Stimulated activated naive B cell treated with anti-CD40 and anti-IgM and Interleukin-4, amounts not matched to agents 10 μg/mL and 1 μg/mL and 100 μg/mL, for 72 hours (primary cell): ENCODE measurements at regions not wholly inside any gene's neighbourhood (a gene's known extent, or its start where the extent isn't known, plus 50 kb on each side); places are given as distances from the start of the nearest gene placed in this dataset.
A peak's percentile ranks its signal among the peaks of the same experiment; 100 is the strongest.

Source experiments
- ATAC-seq, 2 donors: fragments of 150-1000 bp; cut with Tn5 transposase; replicated peaks; 2 replicates each; pipeline ENCODE4 v1.10.0; 2021; ENCODE audit warnings: moderate library complexity in 1 of 2
- DNase-seq: peaks from one replicate; pipeline ENCODE4 v3.0.0; 2021
- H3K27ac Mint-ChIP-seq: one replicate; pipeline ENCODE4 v1.8.0; 2022; ENCODE audit warnings: mild to moderate bottlenecking, mixed read lengths
- H3K27me3 Mint-ChIP-seq, 2 donors: one replicate each; pipeline ENCODE4 v1.8.0; 2022; ENCODE audit warnings: mixed read lengths in 2 of 2
- H3K36me3 Mint-ChIP-seq, 2 donors: one replicate each; pipeline ENCODE4 v1.8.0; 2022; ENCODE audit warnings: mixed read lengths in 2 of 2, mild to moderate bottlenecking in 1 of 2
- H3K4me1 Mint-ChIP-seq, 2 donors: one replicate each; pipeline ENCODE4 v1.8.0; 2022; ENCODE audit warnings: mixed read lengths in 2 of 2, mild to moderate bottlenecking in 1 of 2
- H3K4me3 Mint-ChIP-seq, 2 donors: one replicate each; pipeline ENCODE4 v1.8.0; 2022; ENCODE audit warnings: mild to moderate bottlenecking in 2 of 2, mixed read lengths in 2 of 2, moderate library complexity in 1 of 2
- H3K9me3 Mint-ChIP-seq, 2 donors: one replicate each; pipeline ENCODE4 v1.8.0; 2022; ENCODE audit warnings: mixed read lengths in 2 of 2, mild to moderate bottlenecking in 1 of 2

- DNase-seq (no peak), ATAC-seq (no peak)
- H3K4me1 Mint-ChIP-seq, result no peaks in the 10 kb centered on the region
- no peaks in the 10 kb centered on the region for H3K36me3 Mint-ChIP-seq
- H3K27ac Mint-ChIP-seq, result no peak overlapping the region
- H3K4me3 Mint-ChIP-seq, result no peak overlapping the region
- H3K9me3 Mint-ChIP-seq, result peaks cover 1 to 10% of the 10 kb centered on the region in 2 donors
- H3K27me3 Mint-ChIP-seq, result no peaks in the 10 kb centered on the region
Observed at GRCh38 chr1:98205291-98206017, 284.6 kb upstream of the DPYD start.

- no peak overlapping the region for H3K27ac Mint-ChIP-seq
- no peak overlapping the region for H3K4me3 Mint-ChIP-seq
- H3K9me3 Mint-ChIP-seq, result peaks cover 1 to 10% of the 10 kb centered on the region in 2 donors
- H3K4me1 Mint-ChIP-seq, result no peaks in the 10 kb centered on the region
- DNase-seq, result no peak
- ATAC-seq, result no peak
- H3K36me3 Mint-ChIP-seq, result no peaks in the 10 kb centered on the region
- H3K27me3 Mint-ChIP-seq, result no peaks in the 10 kb centered on the region
Observed at GRCh38 chr1:98203466-98203865, 282.6 kb upstream of the DPYD start.

- H3K4me3 Mint-ChIP-seq, result no peak overlapping the region
- H3K9me3 Mint-ChIP-seq, result peaks cover 1 to 10% of the 10 kb centered on the region in 2 donors
- no peaks in the 10 kb centered on the region for H3K27me3 Mint-ChIP-seq
- no peak for ATAC-seq
- DNase-seq, result no peak
- no peak overlapping the region for H3K27ac Mint-ChIP-seq
- H3K36me3 Mint-ChIP-seq, result no peaks in the 10 kb centered on the region
- no peaks in the 10 kb centered on the region for H3K4me1 Mint-ChIP-seq
Observed at GRCh38 chr1:98201666-98202081, 280.8 kb upstream of the DPYD start.

GRCh38 chr1:98197356-98197755 is 276.5 kb upstream of the DPYD start:
- Mint-ChIP-seq H3K27me3 (no peaks in the 10 kb centered on the region), H3K4me1 (no peaks in the 10 kb centered on the region), H3K36me3 (no peaks in the 10 kb centered on the region), H3K4me3 (no peak overlapping the region), H3K27ac (no peak overlapping the region), H3K9me3 (no peaks in the 10 kb centered on the region)
- ATAC-seq (no peak), DNase-seq (no peak)

GRCh38 chr1:98196012-98196411 is 275.2 kb upstream of the DPYD start:
- ATAC-seq, result no peak
- H3K4me3 Mint-ChIP-seq, result no peak overlapping the region

GRCh38 chr1:98188774-98189173 is 267.9 kb upstream of the DPYD start:
- Mint-ChIP-seq H3K36me3 (no peaks in the 10 kb centered on the region), H3K27me3 (no peaks in the 10 kb centered on the region), H3K27ac (no peak overlapping the region), H3K9me3 (no peaks in the 10 kb centered on the region), H3K4me1 (peaks cover 0 to 2% of the 10 kb centered on the region in 2 donors), H3K4me3 (no peak overlapping the region)
- DNase-seq (no peak), ATAC-seq (peak; percentile 31 to 71)

More at GRCh38 chr1:98196012-98196411, 275.2 kb upstream of the DPYD start:
- no peaks in the 10 kb centered on the region for H3K9me3 Mint-ChIP-seq
- no peak for DNase-seq
- no peaks in the 10 kb centered on the region for H3K36me3 Mint-ChIP-seq
- no peak overlapping the region for H3K27ac Mint-ChIP-seq
- H3K4me1 Mint-ChIP-seq, result no peaks in the 10 kb centered on the region
- no peaks in the 10 kb centered on the region for H3K27me3 Mint-ChIP-seq

GRCh38 chr1:98184856-98185255 is 264.0 kb upstream of the DPYD start:
- H3K9me3 Mint-ChIP-seq, result no peaks in the 10 kb centered on the region
- no peak overlapping the region for H3K4me3 Mint-ChIP-seq
- no peaks in the 10 kb centered on the region for H3K36me3 Mint-ChIP-seq
- ATAC-seq, result no peak
- H3K4me1 Mint-ChIP-seq, result peaks cover 0 to 2% of the 10 kb centered on the region in 2 donors
- no peak for DNase-seq
- no peaks in the 10 kb centered on the region for H3K27me3 Mint-ChIP-seq
- H3K27ac Mint-ChIP-seq, result no peak overlapping the region

- no peaks in the 10 kb centered on the region for H3K36me3 Mint-ChIP-seq
- DNase-seq, result no peak
- no peak for ATAC-seq
- H3K27me3 Mint-ChIP-seq, result no peaks in the 10 kb centered on the region
- H3K4me3 Mint-ChIP-seq, result no peak overlapping the region
- no peaks in the 10 kb centered on the region for H3K4me1 Mint-ChIP-seq
- no peak overlapping the region for H3K27ac Mint-ChIP-seq
- H3K9me3 Mint-ChIP-seq, result no peaks in the 10 kb centered on the region
Observed at GRCh38 chr1:98181036-98181764, 260.4 kb upstream of the DPYD start.

- ATAC-seq (no peak), DNase-seq (no peak)
- Mint-ChIP-seq H3K4me1 (no peaks in the 10 kb centered on the region), H3K27ac (no peak overlapping the region), H3K27me3 (no peaks in the 10 kb centered on the region), H3K4me3 (no peak overlapping the region), H3K36me3 (no peaks in the 10 kb centered on the region), H3K9me3 (no peaks in the 10 kb centered on the region)
Observed at GRCh38 chr1:98179151-98179773, 258.4 kb upstream of the DPYD start.

- Mint-ChIP-seq H3K27ac (no peak overlapping the region), H3K36me3 (no peaks in the 10 kb centered on the region), H3K4me1 (no peaks in the 10 kb centered on the region), H3K27me3 (no peaks in the 10 kb centered on the region), H3K9me3 (no peaks in the 10 kb centered on the region), H3K4me3 (no peak overlapping the region)
- DNase-seq (no peak), ATAC-seq (no peak)
Observed at GRCh38 chr1:98177751-98178150, 256.9 kb upstream of the DPYD start.

GRCh38 chr1:98176936-98177335 is 256.1 kb upstream of the DPYD start:
- Mint-ChIP-seq H3K27me3 (no peaks in the 10 kb centered on the region), H3K36me3 (no peaks in the 10 kb centered on the region), H3K4me1 (no peaks in the 10 kb centered on the region), H3K27ac (no peak overlapping the region), H3K4me3 (no peak overlapping the region), H3K9me3 (no peaks in the 10 kb centered on the region)
- DNase-seq (no peak), ATAC-seq (no peak)

- Mint-ChIP-seq H3K27ac (no peak overlapping the region), H3K36me3 (no peaks in the 10 kb centered on the region), H3K4me1 (no peaks in the 10 kb centered on the region), H3K9me3 (no peaks in the 10 kb centered on the region), H3K27me3 (no peaks in the 10 kb centered on the region), H3K4me3 (no peak overlapping the region)
- no peak for DNase-seq
- no peak for ATAC-seq
Observed at GRCh38 chr1:98176414-98176813, 255.6 kb upstream of the DPYD start.

- Mint-ChIP-seq H3K27ac (no peak overlapping the region), H3K36me3 (no peaks in the 10 kb centered on the region), H3K27me3 (no peaks in the 10 kb centered on the region), H3K4me1 (no peaks in the 10 kb centered on the region), H3K9me3 (no peaks in the 10 kb centered on the region), H3K4me3 (no peak overlapping the region)
- ATAC-seq (no peak), DNase-seq (no peak)
Observed at GRCh38 chr1:98172578-98172977, 251.7 kb upstream of the DPYD start.

GRCh38 chr1:98172022-98172421 is 251.2 kb upstream of the DPYD start:
- ATAC-seq, result no peak
- H3K27ac Mint-ChIP-seq, result no peak overlapping the region

GRCh38 chr1:98164509-98164908 is 243.7 kb upstream of the DPYD start:
- ATAC-seq (no peak), DNase-seq (no peak)
- H3K27me3 Mint-ChIP-seq, result no peaks in the 10 kb centered on the region
- H3K36me3 Mint-ChIP-seq, result no peaks in the 10 kb centered on the region
- H3K27ac Mint-ChIP-seq, result no peak overlapping the region
- no peak overlapping the region for H3K4me3 Mint-ChIP-seq
- H3K9me3 Mint-ChIP-seq, result peaks cover 0 to 2% of the 10 kb centered on the region in 2 donors
- peaks cover 1 to 5% of the 10 kb centered on the region in 2 donors for H3K4me1 Mint-ChIP-seq

More at GRCh38 chr1:98172022-98172421, 251.2 kb upstream of the DPYD start:
- no peak for DNase-seq
- Mint-ChIP-seq H3K36me3 (no peaks in the 10 kb centered on the region), H3K4me1 (no peaks in the 10 kb centered on the region), H3K4me3 (no peak overlapping the region), H3K27me3 (no peaks in the 10 kb centered on the region), H3K9me3 (no peaks in the 10 kb centered on the region)
